ENCODE measurements at regions not wholly inside any gene's neighbourhood (a gene's known extent, or its start where the extent isn't known, plus 50 kb on each side); places are given as distances from the start of the nearest gene placed in this dataset.

DNA sequence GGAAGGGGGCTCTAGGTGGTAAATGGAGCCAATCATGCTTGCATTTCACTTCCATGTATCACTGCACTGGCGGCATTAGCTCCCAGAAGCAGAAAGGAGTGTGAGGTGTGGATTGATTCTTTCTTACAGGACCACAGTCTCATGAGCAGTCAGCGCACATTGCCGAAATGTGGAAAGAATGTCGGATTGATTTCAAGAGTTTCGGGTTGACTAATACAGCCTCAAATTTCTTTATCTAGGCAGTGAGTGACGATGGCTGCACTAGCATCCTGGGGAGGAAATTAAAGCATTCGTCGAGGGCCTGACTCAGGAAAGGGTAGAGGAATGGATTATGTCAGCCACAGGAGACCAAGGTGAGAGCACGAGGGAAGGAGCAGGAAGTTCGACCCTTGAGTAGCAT, 222.8 kb upstream of the CDYL start:
- no peak for DNase-seq

DNA sequence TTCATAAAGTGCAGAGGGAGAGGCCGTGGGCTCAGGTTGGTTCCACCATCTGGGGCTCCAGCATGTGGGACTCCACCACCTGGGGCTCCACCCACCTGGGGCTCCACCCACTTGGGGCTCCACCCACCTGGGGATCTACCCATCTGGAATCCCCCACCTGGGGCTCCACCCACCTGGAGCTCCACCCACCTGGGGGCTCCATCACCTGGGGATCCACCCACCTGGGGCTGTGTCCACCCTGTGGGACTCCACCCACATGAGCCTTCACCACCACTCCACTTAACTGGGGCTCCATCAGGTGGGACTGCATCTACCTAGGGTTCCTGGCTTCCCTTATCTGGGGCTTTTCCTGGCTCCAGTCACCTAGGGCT, 226.0 kb upstream of the CDYL start:
- no peak for DNase-seq

DNA sequence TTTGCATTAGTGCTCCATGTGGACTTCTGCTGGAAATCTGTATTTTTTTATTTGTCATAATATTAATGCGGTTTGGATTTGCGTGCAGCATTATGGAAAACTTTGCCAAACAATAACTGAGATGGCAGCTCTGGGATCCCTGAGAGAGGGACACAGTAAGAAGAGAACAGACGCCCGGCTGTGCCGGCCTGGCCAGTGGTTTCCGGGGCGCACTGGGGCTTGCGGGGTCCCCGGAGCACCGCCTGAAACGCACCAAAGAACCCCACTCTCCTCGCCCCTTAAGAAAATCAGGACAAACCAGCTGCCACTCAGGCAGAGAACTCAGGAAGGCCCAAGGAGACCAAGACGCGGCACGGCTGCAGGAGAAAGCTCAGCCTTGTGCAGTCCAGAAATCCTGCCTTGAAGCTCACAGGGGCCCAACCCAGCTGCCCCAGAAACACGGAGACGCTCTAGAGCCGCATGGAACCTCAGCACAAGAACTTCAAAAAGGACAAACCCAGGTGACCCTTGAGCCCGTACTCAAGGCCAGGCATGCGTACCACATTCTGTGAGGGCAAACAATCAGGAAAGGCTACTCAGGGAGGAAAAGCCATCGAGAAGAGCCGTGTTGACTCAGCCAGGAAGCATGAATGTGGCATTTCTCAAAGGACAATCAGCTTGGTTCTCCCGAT, 226.5 kb upstream of the CDYL start:
- DNase-seq = no peak

DNA sequence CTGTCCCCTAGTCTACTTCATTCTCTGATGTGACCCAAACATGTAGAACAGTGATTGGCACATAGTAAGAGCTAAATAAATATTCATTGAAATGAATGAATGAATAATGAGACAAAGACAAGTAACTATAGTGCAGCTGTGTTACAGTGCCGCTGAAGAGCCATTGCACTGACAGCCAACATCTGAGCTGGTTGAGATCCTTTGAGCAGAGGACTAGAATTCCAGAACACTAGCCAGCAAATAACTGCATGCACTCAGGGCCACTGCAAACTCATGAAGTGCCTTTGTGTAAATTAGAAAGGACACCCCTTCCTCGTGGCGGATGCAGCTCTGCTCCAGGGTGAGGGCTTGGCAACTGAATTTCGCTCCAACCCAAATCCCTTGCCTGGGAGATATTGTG, 230.3 kb upstream of the CDYL start:
- DNase-seq = no peak

DNA sequence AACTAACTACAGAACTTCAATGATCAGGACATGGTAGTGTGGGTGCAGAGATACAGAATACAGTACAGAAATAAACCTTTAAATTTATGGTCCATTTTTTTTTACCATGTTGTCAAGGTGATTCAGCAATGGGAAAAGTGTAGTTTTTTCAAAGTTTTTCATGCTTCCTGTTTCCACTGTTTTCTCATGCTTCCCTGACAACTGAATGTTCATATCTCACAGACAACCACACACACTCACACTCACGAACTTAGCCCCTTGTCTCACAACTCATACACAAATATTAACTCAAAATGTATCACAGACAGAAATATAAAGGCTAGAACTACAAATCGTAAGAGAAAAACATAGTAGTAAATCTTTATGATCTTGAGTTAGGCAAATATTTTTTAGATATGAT, 232.6 kb upstream of the CDYL start:
- no peak for DNase-seq

DNA sequence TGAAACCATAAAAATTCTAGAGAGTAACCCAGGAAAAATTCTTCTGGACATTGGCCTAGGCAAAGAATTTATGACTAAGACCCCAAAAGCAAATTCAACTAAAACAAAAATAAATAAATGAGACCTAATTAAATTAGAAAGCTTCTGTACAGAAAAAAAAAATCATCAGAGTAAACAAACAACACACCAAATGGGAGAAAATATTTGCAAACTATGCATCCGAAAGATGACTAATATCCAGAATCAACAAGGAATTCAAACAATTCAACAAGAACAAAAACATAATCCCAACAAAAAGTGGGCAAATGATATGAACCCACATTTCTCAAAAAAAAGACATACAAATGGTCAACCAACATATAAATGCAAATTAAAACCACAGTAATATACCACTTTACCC, 242.6 kb upstream of the CDYL start:
- DNase-seq = no peak

DNA sequence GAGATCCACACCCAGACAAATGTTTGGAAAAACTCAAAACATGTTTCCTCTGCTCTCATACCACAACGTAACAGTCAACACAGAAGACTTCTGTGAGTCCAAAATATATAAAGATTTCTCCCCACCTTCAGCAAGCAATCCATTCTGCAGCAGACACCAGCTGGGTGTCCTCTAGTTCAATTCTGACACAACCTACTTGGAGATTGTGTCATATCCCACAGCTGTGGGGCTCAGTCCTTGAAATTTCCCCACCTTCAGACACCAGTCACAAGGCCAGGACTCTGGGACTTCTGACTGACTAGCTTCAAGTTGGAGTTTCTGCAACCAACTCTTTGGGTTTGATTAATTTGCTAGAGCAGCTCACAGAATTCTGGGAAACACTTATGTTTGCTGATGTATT, 244.8 kb upstream of the CDYL start:
- no peak for DNase-seq

DNA sequence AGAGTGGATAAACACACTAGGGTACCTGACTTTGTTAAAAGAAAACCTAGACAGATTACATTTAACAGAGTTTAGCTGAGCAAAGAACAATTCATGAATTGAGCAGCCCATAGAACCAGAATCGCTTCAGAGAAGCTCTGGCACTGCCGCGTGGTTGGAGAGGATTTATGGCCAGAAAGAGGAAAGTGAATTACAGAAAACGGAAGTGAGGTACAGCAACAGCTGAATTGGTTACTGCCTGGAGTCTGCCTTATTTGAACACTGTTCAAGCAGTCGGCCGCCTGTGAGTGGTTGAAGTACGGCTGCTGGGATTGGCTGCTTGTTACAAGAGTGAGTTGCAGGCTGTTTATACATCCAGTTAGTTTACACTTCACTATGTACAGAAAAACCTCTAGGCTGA, 253.8 kb upstream of the CDYL start:
- peak; percentile 86 for DNase-seq

DNA sequence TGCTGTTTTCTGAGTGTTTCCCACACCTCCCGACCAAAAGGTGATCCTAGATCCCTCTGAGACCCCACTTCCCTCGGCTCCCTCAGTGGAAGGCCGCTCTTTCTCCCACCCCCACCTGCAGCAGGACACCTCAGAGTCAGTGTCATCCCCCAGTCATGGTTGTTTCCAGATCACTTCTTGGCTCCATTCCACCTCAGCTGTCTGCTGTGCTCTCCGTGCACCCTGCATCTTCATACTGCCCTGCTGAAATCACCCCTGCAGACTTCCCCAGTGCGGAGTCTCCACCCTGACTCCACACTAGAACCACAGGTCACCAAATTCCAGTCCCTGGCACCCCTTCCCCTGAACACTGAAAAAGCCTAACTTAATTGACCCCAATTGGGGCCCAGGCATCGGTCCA, 255.1 kb upstream of the CDYL start:
- DNase-seq = no peak

DNA sequence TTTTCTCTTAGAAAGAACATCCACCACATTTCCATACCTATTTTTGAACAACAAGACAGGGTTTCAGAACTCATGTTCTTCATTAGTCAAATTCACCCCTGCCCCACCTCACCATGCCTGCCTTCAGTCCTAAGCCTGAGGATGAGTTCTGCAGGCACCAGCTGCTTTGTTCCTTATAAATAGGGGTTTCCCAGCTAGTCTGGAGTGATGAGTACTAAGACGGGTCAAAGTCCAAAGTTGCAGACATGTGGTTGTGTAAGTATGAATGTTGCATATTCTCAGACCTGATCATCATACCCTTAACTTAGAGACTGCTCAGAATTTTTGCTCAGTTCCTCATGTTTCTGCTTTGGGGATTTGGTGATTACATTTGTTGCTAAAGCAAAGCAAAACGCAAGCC, 257.7 kb upstream of the CDYL start:
- DNase-seq = no peak

DNA sequence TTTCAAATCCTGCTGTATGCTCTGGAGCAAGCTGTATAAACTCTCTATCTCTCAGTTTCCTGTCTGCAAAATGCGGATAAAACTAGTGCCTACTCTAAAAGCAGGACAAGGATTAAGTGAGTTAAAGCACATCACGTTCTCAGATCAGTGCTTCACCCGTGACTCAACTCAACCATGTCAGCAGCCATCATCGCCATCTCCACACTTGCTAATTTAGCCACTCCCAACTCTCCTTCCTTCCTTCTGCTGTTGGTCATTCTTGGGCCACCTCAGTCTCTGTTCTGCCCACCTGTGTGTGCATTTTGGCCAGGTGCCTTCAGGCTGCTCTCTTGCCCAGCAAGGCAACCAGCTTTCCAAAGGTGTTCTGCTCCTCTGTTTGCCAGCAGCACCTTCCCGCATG, 260.0 kb upstream of the CDYL start:
- DNase-seq = no peak

DNA sequence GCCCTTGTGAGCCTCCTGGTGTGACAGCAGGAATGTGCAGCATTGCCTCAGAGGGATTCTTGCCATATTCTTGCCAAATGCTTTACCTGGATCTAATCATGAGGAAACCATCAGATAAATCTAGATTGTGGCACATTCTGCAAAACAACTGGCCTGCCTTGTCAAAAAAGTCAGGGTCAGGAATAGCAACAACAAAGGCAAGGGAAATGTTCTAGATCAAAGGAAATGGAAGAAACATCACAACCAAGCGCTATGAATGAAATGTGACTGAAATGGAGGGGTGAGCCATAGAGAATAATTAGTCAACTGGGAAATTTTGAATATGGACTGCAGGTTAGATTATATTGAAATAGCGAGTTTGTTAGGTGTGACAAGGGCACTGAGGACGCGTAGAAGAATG, 262.6 kb upstream of the CDYL start:
- no peak for DNase-seq

DNA sequence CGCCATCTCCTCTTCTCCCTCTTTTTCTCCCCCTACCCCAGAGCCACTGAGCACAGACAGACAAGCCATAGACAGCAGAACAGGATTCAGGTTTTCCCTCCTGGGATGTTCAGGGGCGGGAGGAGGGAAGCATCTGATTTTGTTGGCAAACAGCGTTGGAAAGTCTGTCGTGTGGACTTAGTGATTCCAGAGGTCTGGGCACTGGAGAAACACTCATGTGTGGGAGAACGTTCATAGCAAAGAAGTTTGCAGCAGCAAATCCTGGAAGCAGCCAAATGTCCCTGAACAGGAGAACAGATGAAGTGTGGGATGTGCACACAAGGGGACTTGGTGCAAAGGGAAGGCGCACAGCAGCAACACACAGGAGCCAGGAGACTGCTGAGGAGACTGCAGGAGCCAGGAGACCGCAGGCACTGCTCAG, 264.1 kb upstream of the CDYL start:
- DNase-seq = no peak

DNA sequence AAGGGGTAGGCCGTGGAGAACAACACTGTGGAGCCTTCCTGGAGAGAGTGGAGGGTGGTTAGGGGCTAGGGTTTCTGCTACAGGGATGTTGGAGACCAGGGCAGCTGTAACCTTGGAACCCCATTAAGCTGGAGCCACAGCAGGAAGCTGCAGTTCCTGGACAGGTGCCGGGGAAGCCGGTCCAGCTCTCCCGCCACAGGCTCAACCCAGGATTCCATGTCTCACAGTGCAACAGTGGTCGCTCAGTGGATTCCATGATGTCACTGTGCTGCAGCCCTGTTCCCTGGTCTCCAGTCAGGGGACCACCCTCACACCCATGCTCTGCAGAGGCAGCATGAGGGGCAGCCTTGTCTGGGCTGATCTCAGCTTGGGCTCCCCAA, 264.6 kb upstream of the CDYL start:
- DNase-seq = no peak

DNA sequence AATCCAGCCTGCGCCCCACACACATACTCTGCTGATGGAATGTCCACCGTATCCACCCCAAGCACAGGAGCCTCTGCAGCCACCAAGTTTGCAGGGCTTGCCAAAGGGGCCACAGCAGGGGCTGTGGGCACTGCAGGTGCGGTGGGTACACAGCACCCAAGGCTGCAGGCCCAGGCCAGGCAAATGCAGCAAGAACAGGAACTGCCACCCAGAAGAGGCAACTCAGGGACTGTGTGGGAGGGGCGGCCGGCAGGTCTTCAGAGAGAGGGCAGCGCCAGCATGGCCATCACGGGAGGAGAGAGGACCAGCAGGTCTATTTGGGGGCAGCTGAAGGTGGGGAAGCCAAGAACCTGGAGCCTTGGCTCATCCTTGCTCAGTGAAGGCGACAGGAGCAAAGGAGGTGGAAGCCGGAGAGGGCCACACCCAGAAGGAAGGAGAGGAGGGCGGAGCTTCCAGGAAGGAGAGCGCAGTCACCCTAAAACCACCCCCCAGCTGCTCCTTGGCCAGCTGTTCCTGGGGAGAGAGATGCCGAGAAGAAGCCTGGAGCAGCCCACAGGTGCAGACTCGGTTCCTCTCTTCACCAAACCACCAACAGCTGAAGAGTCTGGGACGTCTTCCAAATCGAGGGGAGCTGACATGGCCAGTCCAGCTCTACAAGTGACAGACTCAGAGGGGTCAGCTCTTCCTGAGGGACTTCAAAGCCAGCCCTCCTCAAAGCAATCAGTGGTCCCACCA, 265.1 kb upstream of the CDYL start:
- no peak for DNase-seq

DNA sequence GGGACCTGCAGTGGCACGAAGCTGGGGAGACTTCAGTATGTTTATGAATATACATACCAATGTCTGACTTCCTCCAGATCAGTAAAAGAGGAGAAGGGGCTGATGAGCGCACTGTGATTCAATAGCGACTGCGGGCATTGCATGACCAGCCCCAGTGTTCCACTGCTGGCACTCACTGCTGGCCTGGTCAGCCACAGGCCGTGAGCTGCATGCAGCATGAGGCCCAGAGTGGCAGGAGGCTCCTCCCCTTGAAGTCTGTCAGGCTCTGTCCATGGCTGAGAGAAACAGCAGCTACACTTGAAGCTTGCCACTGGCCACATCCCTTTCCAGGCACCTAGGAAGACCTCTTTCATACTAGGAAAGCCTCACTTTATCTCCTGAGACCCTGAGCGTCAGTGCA, 265.9 kb upstream of the CDYL start:
- no peak for DNase-seq

DNA sequence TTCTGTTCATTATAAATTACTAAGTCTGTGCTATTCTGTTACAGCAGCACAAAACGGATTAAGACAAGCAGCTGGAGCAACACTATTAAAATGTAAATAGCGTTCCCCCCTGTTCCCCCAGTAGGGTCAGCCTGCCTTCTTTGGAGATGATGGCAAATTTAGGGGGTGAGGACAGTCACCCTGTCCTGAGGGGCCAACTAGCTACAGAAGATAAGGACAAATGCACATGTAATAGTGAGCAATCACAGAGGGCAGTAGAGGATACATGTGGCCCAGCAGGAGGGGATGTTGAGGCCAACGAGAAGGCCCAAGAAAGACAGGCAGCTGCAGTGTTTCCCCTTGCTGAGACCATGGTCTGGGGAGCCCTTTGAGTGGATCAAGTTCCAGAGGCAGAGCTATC, 266.7 kb upstream of the CDYL start:
- no peak for DNase-seq

DNA sequence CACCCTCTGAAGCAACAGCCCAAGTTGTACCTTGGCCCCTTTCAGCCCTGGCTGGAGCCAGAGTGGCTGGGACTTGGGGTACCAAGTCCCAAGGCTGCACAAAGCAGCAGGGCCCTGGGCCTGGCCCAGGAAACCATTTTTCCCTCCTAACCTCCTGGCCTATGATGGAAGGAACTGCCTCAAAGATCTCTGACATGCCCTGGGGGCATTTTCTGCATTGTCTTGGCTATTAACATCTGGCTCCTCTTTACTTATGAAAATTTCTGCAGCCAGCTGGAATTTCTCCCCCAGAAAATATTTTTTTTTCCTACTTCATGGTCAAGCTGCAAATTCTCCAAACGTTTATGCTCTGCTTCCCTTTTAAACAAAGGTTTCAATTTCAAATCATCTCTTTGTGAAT, 269.4 kb upstream of the CDYL start:
- no peak for DNase-seq

DNA sequence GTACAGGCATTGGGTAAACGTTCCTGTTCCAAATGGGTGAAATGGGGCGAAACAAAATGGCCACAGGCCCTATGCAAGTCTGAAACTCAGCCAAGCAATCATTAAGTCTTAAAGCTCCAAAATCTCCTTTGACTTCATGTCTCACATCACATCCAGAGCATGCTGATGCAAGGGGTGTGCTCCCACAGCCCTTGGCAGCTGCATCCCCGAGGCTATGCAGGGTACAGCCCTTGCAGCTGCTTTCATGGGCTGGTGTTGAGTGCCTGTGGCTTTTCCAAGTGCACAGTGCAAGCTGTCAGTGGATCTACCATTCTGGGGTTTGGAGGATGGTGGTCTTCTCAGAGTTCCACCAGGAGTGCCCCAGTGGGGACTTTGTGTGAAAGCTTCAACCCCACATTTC, 270.0 kb upstream of the CDYL start:
- DNase-seq = no peak

DNA sequence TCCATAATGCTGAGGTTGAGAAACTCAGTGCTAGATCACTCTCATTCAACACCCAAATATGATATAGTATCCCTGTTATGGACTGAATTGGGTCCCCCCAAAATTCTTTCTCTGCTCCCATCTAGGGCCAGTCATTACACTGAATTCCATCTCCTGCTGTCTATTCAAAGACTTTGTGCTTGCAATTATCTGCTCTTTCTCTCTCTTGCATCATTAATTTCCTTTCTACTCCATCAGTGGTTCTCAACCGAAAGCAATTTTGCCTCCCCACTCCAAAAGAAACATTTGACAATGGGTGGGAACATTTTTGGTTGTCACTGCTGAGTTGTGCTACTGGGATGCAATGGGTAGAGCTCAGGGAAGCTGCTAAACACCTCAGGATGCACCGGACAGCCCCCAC, 271.5 kb upstream of the CDYL start:
- no peak for DNase-seq

DNA sequence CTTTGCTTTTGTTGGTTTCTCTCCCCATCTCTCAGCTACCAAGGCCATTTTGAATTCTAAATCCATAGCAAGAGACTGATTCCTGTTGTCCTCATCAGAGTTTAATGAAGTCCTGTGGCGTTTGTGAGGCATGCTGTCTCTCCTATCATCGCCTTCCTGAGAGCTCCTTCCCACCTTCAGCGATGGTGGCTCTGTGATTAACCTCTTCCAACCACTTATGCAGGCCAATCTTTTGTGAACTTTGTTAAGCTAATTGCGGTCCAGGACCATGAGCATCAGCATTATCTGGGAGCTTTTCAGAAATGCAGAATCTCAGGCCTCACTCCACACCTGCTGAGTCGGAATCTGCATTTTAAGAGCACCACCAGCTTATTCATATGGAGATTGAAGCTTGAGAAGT, 272.5 kb upstream of the CDYL start:
- no peak for DNase-seq

DNA sequence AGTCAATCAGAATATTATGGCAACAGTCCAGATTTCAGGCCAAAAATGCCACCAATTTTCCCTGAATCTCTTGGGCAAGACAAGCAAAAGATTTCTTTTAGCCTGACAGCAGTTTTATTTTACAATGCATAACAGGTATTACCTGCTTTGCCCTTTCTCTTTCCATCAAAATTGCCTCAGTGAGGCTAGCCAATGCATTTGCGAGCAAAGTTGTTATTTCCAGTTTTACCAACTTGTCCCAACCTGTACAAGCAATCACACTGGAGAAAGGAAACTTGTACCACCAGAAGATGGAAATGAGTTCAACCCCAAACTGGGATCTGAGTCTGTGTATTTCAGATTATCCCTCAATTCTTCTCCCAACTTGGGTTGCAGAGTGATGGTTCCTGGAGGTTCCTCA, 279.9 kb upstream of the CDYL start:
- DNase-seq = no peak

DNA sequence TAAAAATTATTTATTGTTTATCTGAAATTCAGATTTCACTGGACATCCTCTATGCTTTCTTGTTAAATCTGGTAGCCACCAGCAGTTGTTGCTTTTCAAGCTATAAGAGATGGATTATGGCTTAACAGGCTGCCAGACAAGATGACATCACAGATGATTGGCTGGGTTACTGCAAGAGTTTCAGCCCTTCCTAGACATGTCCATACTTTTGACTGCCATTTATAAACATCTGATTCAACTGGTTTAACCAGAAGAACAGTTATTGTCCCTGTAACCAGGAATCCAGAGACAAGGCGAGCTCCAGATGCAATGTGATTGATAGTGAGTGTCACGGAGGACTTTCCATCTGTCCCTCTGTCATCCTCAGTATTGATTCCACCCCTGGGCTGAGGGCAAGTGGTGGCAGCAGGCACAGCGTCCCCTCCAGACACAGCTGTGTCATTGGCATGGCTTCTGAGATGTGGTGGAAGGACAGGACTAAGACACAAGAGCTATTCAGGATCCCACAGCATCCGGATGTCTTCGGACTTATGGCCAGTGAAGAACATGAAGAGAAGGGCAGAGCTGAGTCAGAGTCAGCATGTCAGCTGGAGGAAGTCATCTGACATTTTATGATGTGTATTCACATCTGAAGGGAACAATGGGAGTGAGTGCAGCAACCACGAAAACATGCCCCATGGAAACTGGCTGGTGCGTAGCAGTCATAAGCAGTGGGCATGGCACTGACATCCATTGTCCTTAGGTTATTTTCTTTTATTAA, 284.5 kb upstream of the CDYL start:
- DNase-seq = no peak

DNA sequence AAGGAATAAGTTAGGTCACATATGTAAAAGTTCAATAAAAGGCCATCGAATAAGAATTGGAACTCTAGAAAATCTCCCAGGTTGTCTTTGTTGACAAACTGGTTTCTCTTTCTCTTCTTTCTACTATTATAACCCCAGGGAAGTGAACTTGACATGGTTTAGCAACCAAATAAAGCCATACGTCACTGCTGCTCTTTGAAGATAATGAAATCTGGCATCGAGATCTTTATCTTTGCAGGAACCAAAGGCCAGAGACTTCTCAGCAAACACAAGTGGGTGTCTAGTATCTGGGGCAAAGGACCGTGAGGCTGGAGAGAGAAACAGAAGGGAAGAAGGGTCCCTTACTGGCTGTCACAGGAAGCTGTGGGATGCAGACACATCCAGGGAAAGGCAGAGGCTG, 286.7 kb upstream of the CDYL start:
- DNase-seq = no peak

DNA sequence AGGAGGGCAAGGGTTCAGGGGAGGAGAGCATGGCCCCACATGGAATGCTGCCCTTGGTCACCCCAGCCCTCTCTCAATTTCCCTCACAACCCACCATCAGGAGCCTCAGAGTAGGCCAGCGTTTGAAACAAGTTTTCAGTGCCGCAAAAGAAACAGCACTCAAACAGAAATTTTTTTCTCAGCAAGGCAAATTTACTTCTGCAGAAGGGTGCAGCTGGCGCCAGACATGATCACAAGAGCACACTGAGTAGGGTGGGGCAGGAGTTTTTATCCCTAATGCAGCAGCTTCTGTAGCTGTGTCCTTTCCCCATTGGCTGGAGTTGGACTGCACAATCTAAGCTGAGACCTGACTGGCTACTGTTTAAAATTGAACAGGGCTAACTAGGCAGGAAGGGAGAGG, 287.8 kb upstream of the CDYL start:
- DNase-seq = no peak
